ENCODE measurements at regions not wholly inside any gene's neighbourhood (a gene's known extent, or its start where the extent isn't known, plus 50 kb on each side); places are given as distances from the start of the nearest gene placed in this dataset.

- no peak for DNase-seq
These were observed 213.1 kb upstream of the GULP1 start for GRCh38 chr2:188078534-188078933.

GRCh38 chr2:188079196-188079595 lies 212.5 kb upstream of the GULP1 start:
- DNase-seq, result no peak

DNA sequence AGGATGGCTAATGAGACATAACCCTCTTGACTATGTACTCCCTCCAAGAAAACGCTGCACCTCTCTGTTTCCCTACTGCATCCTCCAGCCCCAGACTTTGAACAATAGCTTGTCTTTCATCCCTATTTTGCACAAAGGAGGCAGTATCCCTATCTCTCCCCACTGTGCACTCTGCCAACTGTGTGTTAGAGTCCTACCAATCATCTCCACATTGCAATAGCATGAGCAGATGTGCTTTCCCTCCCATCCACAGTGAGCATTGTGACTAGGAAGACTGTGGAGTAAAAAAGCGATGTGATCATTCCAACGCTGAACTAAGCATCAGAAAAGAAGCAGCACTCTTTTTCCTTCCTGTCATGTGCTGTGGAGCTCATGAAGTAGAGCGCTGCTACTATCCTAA lies 206.3 kb upstream of the GULP1 start:
- no peak for DNase-seq

DNA sequence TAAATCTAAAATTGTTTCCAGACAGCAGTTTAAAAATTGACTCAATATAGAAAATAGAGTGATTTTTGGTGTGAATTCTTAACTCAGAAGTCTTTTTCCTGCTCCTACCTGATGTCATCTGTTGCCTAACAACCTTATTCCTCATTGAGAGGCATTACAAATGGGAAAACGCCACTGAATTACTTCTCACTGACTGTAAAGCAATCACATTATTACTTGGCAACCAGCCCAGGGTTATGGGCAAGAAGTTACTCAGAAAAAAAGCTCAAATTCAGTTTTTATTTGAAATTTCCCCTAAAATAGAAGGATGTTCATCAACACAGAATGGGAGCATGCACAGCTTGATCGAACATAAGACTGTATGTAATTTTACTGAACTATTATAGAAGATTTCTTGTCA lies 201.8 kb upstream of the GULP1 start:
- no peak for DNase-seq

DNA sequence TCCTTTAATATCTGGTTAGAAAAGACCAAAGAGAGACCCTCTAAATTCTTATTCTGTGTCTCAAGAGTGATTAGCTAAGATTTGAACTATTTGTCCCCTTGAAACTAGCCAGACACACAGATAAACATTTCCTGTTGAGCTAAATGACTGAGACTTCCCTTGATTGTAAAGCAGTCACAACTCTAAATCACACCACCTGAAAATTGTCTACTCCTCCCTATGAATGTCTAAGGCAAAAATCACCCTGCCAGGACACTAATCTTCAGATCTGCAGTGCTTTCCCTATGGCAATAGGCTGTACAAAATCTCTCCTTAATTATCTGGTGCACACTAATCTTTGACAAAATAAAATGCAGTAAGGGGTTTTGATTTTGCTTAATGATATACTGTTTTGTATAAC lies 200.5 kb upstream of the GULP1 start:
- DNase-seq, result no peak

GRCh38 chr2:188092734-188093133 lies 198.9 kb upstream of the GULP1 start:
- DNase-seq, result no peak

GRCh38 chr2:188096910-188097309 lies 194.8 kb upstream of the GULP1 start:
- no peak for DNase-seq

DNA sequence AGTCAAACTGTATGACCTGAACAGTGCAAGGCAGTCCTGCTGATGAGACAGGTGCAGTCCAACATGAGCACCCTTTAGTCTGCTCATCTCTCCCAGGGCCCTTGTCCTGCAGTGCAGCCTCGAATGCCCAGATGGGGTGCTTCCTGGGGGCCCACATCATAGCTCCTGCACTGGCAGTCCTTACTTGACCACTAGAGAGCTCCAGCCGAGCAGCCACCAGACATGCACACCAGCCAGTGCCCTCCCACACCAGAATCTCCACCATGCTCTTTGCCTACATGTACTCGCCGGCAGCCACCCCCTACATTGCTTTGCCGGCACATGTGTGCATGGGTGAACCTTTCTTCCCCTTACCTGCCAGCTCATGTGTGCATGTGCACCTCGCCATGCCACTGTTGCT lies 188.8 kb upstream of the GULP1 start:
- no peak for DNase-seq

- DNase-seq, result no peak
These were observed 177.7 kb upstream of the GULP1 start for GRCh38 chr2:188114014-188114413.

DNA sequence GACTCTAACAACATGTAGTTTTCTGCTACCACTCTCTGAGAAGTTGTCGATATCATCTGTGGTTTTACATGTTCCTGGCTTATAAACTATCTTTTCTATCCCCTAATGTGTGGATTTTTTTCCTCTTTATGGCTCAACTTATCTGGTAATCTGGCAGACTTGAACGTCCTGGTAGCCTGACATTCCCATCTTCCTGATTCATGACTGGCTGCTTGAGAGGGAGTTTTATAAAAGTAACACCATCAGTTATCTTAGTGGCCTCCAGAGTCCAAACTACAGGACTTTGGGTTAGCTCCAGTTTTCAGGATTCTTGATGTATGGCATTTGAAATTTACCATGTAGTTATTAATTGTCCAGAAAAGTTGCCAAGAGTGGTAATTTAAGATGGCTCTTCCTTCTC lies 174.0 kb upstream of the GULP1 start:
- no peak for DNase-seq

- no peak for DNase-seq
These were observed 173.2 kb upstream of the GULP1 start for GRCh38 chr2:188118431-188118830.

GRCh38 chr2:188119112-188119838 lies 172.4 kb upstream of the GULP1 start:
- DNase-seq, result no peak

- DNase-seq, result no peak
These were observed 168.7 kb upstream of the GULP1 start for GRCh38 chr2:188122985-188123384.

DNA sequence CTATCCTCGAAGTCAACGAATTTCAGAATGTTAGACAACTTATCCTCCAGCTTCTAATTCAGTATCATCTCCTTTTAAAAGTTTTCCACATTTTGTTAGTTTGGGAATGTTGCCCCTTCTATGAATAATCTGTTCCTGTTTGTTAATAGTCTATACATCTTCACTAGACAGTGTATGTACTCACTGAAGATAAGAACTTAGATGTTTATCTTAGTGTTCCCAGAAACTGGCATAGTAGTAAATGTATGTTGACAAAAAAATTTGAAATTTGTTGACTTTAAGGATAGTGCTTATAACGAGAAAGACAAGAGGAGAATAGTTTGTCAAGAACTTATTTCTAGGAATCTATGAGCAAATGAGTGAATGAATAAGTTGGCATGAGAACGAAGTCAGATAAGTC lies 162.0 kb upstream of the GULP1 start:
- no peak for DNase-seq

DNA sequence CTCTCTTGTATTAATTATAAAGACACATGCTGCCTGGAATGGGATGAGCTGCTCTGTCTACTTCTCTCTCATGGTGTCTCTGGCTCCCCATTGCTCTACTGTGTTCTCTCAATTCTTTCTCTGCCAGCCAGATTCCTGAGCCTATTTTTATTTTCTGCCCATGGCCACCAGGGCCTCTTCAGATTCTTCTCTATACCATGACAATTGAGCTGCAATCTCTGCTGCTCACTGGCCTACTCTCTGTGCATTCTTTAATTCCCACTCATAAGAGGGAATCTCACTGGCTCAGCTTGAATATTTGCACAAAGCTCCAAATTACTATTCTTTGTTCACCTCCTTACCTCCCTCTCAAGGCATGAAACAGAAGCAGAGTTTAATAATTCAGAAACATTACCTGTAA lies 161.4 kb upstream of the GULP1 start:
- no peak for DNase-seq

DNA sequence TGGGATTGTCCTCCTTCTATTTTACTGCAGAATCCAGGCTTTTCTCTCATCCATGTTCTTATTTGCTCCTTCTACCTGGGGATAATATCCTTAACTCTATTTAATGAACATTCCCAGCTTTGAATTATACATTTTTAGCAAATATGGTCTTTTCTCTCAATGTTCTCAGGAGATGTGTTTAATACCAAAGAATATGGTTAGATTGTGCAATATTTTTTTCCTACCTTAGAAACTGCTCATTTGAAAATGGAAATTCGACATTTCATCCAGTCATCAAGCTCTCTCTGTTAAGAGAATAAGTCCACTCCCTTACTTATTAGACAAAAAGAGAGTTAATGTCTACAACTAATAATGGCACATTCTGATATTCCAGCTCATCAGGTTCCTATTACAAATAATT lies 160.4 kb upstream of the GULP1 start:
- no peak for DNase-seq

GRCh38 chr2:188132385-188132784 lies 159.3 kb upstream of the GULP1 start:
- no peak for DNase-seq

DNA sequence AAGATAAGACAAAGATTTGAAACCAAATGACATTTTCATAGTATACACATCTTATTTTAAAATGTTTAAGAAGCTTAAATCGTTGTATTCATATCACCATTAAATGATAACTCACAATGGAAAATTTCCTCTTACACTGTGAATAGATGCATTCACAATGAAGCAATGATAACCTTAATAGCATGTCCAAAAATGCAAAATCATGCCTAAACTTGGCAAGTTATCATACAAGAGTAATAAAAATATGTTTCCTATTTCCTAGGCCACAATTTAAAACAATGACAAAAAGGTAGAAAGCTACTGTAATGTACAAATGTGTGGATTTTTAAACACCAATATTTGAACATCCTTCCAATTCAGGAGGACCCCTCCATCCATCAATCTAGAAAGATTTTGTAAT lies 157.4 kb upstream of the GULP1 start:
- no peak for DNase-seq

GRCh38 chr2:188138313-188138712 lies 153.4 kb upstream of the GULP1 start:
- DNase-seq, result no peak

GRCh38 chr2:188142088-188142487 lies 149.6 kb upstream of the GULP1 start:
- DNase-seq, result no peak

DNA sequence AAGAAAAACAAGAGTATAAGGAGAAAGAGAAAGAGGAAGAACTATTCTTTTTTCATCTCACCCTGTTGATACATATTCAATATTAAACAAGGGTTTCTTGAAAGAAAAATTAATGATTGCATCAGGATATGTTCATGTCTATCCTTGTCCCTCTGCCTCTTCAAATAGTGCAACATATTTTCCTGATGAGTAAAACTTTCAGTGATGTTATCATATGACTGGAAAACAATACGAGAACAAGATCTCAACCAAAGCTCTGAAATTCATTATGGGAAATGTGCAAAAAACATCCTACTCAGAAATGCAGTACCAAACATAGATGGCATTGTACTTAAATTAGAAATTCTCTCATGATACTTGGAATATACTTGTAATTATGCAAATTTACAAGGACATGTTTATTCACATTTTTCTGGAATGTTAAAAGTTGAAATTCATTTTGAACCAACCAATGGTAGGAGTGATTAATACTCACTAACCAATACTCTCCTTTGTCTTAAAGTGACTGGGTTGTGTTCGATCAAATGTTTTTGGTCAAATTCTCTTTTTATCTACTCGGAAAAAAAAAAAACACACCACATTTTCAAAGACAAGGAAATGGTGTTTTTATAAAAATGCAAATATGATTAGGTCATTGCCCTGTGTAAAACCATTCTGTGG lies 148.9 kb upstream of the GULP1 start:
- no peak for DNase-seq

DNA sequence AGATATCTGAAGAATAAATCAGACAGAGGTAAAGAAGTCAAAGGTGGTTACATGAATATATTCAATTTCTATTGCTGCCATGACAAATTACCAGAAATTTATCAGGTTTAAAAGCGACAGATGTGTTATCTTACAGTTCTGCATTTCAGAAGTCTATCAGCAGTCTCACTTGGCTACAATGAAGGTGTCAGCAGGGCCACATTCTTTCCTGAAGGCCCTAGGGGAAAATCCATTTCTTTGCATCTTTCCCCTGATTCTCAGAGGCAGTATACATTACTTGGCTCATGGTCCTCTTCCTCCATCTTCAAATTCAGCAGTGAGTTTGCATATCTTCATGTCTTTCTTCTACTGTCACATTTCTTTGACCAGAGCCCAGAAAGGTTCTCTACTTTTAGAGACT lies 145.8 kb upstream of the GULP1 start:
- no peak for DNase-seq

DNA sequence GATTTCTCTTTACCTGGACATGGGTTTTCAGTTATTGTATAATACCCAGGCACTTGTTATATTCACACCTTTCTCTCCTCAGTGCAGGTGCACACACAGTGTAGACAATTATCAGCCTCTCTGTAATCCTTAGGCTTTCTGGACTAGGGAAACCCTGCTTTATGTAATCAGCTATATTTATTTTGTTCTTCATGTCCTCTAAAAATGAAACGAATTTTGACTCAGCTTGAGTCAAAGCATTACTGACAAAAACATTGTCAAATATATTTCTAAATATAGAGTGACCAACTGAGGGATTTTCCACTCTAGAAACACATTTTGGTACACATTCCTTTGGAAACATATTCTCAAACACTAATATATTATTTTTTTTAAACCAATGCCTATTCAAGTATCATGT lies 144.8 kb upstream of the GULP1 start:
- DNase-seq, result no peak

- DNase-seq, result no peak
These were observed 140.0 kb upstream of the GULP1 start for GRCh38 chr2:188151670-188152069.

Data from T1000 (cell line).